Breast epithelium (tissue), 4 donors: ENCODE measurements at regions not wholly inside any gene's neighbourhood (a gene's known extent, or its start where the extent isn't known, plus 50 kb on each side); places are given as distances from the start of the nearest gene placed in this dataset.

Experiments used
- DNase-seq, 2 donors: peaks; one replicate each; pipeline ENCODE4 v3.0.0-alpha.2; 2019; ENCODE audit warnings: low spot score in 2 of 2
- H3K27ac ChIP-seq, 2 donors: fragments of 200-600 bp; sonication (generic) in 1 of 2; one replicate each; pipeline ENCODE4 v1.5.1; 2016 to 2019; ENCODE audit warnings: mild to moderate bottlenecking in 1 of 2
- H3K27me3 ChIP-seq, 2 donors: fragments of 200-600 bp; sonication (generic) in 1 of 2; one replicate each; pipeline versions ENCODE4 v1.5.1 to v1.6.0; 2017 to 2019; ENCODE audit warnings: control low read depth in 1 of 2, mild to moderate bottlenecking in 1 of 2
- H3K36me3 ChIP-seq: fragments of 200-600 bp; one replicate; pipeline ENCODE4 v1.5.1; 2019
- H3K4me1 ChIP-seq, 2 donors: fragments of 200-600 bp; sonication (generic); one replicate each; pipeline ENCODE4 v1.5.1; 2016 to 2019; ENCODE audit warnings: control low read depth in 1 of 2
- H3K4me3 ChIP-seq, 3 donors: fragments of 200-600 bp; sonication (generic); 1 replicate in 2 of 3; 2 replicates in 1 of 3; pipeline ENCODE4 v1.5.1; 2016 to 2019; ENCODE audit warnings: mild to moderate bottlenecking in 3 of 3, moderate library complexity in 2 of 3
- H3K9me3 ChIP-seq, 2 donors: fragments of 200-600 bp; sonication (generic) in 1 of 2; one replicate each; pipeline ENCODE4 v1.5.1; 2016 to 2019; ENCODE audit warnings: control low read depth in 1 of 2
- POLR2A ChIP-seq: fragments of 450-650 bp; IDR thresholded peaks from one replicate; pipeline ENCODE4 v1.6.1; 2016; ENCODE audit warnings: antibody characterized with exemption, mild to moderate bottlenecking, moderate library complexity
- POLR2AphosphoS5 ChIP-seq, 3 donors: sonication (generic); formaldehyde crosslinking; IDR thresholded peaks; one replicate each; pipeline ENCODE4 v1.6.1; 2017; ENCODE audit warnings: antibody characterized with exemption in 3 of 3
- intact Hi-C: fragments of 100-400 bp; cut with DNase I; formaldehyde crosslinking; loops from one replicate; pipeline ENCODE4 v1.15.1; 2023; ENCODE audit warnings: low total_unique reads
- TF ChIP-seq, protein P1 (sequence below), 3 donors: fragments of 450-650 bp; IDR thresholded peaks; one replicate each; pipeline ENCODE4 v1.5.1; 2016 to 2017; ENCODE audit warnings: antibody characterized with exemption in 3 of 3, mild to moderate bottlenecking in 3 of 3, moderate library complexity in 3 of 3

DNA sequence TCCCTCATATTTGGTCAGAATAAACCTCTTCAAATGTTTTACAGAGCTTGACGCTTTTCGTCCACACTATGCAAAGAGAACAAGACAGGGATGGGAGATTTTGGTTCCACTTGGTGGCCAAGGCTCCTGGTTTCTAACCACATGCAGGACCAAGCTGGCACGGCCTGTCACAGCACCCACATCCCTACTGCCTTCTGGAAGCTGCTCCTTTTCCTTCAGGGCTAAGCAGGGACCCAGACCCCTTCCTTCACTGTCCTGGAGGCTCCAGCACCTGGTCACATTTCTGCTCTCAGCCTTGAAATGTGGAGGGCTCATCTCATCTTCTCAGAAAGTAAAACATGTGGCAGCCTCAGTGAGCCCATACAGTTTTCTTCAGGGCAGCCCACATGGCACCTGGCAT, 50.4 kb upstream of the ARHGEF7 start:
- intact Hi-C loops = no loop called here
- Histone ChIP-seq H3K4me3 (no peak overlapping the region), H3K27me3 (no peaks in the 10 kb centered on the region), H3K27ac (no peak overlapping the region), H3K4me1 (no peaks in the 10 kb centered on the region), H3K9me3 (no peaks in the 10 kb centered on the region), H3K36me3 (no peaks in the 10 kb centered on the region)
- no peak for DNase-seq
- TF ChIP-seq POLR2AphosphoS5 (IDR thresholded peaks at IDR 0.05) (no peak), POLR2A (no peak)
- TF ChIP-seq, protein P1, sequence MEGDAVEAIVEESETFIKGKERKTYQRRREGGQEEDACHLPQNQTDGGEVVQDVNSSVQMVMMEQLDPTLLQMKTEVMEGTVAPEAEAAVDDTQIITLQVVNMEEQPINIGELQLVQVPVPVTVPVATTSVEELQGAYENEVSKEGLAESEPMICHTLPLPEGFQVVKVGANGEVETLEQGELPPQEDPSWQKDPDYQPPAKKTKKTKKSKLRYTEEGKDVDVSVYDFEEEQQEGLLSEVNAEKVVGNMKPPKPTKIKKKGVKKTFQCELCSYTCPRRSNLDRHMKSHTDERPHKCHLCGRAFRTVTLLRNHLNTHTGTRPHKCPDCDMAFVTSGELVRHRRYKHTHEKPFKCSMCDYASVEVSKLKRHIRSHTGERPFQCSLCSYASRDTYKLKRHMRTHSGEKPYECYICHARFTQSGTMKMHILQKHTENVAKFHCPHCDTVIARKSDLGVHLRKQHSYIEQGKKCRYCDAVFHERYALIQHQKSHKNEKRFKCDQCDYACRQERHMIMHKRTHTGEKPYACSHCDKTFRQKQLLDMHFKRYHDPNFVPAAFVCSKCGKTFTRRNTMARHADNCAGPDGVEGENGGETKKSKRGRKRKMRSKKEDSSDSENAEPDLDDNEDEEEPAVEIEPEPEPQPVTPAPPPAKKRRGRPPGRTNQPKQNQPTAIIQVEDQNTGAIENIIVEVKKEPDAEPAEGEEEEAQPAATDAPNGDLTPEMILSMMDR (IDR thresholded peaks at IDR 0.05) = no peak

DNA sequence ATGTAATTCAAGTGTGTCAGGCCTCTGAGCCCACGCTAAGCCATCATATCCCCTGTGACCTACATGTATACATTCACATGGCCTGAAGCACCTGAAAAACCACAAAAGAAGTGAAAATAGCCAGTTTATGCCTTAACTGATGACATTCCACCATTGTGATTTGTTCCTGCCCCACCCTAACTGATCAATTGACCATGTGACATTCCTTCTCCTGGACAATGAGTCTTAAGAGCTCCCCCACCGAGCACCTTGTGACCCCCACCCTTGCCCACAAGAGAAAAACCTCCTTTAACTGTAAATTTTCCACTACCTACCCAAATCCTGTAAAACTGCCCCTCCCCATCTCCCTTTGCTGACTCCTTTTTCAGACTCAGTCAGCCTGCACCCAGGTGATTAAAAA, 52.1 kb upstream of the ARHGEF7 start:
- DNase-seq = no peak
- intact Hi-C loops = no loop called here
- Histone ChIP-seq H3K4me3 (no peak overlapping the region), H3K4me1 (no peaks in the 10 kb centered on the region), H3K9me3 (no peaks in the 10 kb centered on the region), H3K27me3 (no peaks in the 10 kb centered on the region), H3K36me3 (no peaks in the 10 kb centered on the region), H3K27ac (no peak overlapping the region)
- TF ChIP-seq, protein P1 (IDR thresholded peaks at IDR 0.05) = no peak
- TF ChIP-seq POLR2AphosphoS5 (IDR thresholded peaks at IDR 0.05) = no peak
- no peak for TF ChIP-seq POLR2A

DNA sequence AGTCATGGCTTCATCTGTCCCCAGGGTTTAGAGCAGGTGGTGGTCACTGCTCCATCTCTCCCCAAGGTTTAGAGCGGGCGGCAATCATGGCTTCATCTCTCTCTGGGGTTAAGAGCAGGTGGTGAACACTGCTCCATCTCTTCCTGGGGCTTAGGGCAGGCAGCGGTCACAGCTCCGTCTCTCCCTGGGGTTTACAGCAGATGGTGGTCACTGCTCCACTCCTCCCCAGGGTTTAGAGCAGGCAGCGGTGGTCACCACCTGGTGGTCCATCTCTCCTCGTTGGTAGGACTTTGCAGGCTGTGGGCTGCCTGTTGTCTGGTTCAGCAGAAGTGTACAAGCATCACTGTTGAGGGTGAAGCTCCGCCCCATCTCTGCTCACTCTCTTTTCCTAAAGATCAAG, 52.8 kb upstream of the ARHGEF7 start:
- TF ChIP-seq POLR2A (no peak), POLR2AphosphoS5 (IDR thresholded peaks at IDR 0.05) (no peak)
- TF ChIP-seq, protein P1 (IDR thresholded peaks at IDR 0.05) = no peak
- intact Hi-C loops = no loop called here
- H3K27ac ChIP-seq = no peak overlapping the region
- no peaks in the 10 kb centered on the region for H3K4me1 ChIP-seq
- no peak overlapping the region for H3K4me3 ChIP-seq
- no peaks in the 10 kb centered on the region for H3K36me3 ChIP-seq
- H3K9me3 ChIP-seq = no peaks in the 10 kb centered on the region
- DNase-seq = no peak
- no peaks in the 10 kb centered on the region for H3K27me3 ChIP-seq

DNA sequence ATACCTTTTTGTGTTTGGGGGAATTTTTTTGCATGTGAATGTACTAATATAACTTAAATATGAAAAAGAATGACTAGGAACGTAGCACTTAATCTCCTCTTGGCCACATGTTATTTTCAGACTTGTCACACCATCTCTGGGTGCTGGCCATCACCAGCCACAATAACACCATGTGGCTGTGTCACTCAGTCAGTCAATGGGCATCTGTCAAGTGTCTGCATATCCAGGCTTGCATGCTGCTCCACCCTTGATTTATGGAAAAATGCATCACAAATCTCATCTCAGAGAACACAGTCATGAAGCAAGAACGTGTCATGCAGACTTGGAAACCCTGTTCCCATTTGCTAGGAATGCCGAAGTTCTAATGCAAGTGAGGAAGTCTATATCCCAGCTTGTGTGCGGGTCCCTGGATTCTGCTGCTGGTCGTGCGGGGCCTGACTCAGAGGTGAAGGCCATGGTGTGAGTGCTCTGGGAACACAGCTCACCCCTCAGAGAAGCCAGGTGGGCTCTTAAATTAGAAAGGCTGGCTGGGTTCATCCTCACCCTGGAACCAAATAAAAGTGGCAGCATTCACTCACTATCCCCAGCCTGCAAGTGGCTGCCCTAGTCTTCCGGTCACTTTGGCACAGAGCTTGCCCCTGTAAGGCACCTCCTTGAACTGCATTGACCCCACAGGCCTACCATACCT, 53.6 kb upstream of the ARHGEF7 start:
- no peak for DNase-seq
- intact Hi-C loops = no loop called here
- H3K27me3 ChIP-seq = no peaks in the 10 kb centered on the region
- TF ChIP-seq POLR2AphosphoS5 (IDR thresholded peaks at IDR 0.05) (no peak), POLR2A (no peak)
- no peak overlapping the region for H3K4me3 ChIP-seq
- no peaks in the 10 kb centered on the region for H3K9me3 ChIP-seq
- no peaks in the 10 kb centered on the region for H3K4me1 ChIP-seq
- no peak overlapping the region for H3K27ac ChIP-seq
- no peaks in the 10 kb centered on the region for H3K36me3 ChIP-seq

DNA sequence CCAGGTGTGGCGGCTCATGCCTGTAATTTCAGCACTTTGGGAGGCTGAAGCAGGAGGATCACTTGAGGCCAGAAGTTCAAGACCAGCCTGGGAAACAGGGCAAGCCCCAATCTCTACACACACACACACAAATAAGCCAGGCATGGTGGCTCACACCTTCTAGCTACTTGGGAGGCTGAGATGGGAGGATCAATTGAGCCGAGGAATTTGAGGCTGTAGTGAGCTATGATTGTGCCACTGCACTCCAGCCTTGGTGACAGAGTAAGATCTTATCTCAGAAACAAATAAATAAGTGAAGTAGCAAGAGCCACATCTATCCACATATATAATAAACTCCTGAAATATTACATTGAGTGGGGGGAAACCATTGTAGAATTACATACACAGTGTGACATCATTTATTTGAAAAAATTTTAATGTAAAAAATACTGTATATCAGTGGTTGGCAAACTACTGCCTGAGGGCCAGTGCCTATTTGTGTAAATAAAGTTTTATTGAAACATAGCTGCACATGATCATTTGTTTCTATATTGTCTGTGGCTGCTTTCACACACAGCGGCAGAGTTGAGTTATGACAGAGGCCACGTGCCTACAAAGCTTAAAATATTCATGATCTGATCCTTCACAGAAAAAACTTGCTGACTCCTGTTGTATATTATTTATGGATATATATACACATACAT, 54.7 kb upstream of the ARHGEF7 start:
- intact Hi-C loops = no loop called here
- H3K4me1 ChIP-seq = no peaks in the 10 kb centered on the region

More for the DNA sequence above, 54.7 kb upstream of the ARHGEF7 start:
- Histone ChIP-seq H3K36me3 (no peaks in the 10 kb centered on the region), H3K4me3 (no peak overlapping the region), H3K27me3 (no peaks in the 10 kb centered on the region), H3K9me3 (no peaks in the 10 kb centered on the region), H3K27ac (no peak overlapping the region)
- TF ChIP-seq, protein P1 (IDR thresholded peaks at IDR 0.05) = no peak
- TF ChIP-seq POLR2AphosphoS5 (IDR thresholded peaks at IDR 0.05) (no peak), POLR2A (no peak)
- DNase-seq = no peak
